ENCODE measurements at regions not wholly inside any gene's neighbourhood (a gene's known extent, or its start where the extent isn't known, plus 50 kb on each side); places are given as distances from the start of the nearest gene placed in this dataset.

DNA sequence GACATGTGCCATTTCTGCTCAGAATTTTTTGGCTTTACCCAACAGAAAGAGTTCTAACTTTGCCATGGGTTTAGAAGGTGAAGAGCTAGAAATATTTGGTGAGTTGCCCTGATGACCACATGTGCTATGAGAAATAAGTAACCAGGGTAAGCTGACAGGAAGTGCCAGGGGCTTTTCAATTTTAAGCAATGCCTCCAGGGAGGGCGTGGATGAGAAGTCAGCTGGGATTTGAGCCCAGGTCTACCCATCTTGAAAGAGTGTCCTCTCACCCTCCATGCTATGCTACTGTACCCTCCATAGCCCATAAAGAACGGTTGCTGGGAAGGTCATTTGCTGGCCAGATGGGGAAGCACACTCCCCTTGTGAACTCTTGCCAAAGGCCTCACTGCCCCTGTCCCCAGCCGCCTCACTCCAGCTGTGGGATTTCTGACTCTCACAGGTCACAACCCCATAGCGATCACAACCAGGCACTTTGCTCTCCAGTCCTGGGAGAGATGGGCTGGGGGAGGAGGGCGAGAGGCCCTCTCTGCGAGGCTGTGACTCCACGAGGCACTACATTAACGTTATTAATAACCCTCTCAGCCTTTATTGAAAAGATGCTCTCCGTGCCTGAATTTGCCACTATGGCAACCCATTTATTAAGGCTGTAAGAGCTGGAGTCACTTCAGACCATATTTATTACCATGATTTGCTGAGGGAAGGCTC lies 291.1 kb downstream of the DHX35 start:
- TF ChIP-seq, protein P1, sequence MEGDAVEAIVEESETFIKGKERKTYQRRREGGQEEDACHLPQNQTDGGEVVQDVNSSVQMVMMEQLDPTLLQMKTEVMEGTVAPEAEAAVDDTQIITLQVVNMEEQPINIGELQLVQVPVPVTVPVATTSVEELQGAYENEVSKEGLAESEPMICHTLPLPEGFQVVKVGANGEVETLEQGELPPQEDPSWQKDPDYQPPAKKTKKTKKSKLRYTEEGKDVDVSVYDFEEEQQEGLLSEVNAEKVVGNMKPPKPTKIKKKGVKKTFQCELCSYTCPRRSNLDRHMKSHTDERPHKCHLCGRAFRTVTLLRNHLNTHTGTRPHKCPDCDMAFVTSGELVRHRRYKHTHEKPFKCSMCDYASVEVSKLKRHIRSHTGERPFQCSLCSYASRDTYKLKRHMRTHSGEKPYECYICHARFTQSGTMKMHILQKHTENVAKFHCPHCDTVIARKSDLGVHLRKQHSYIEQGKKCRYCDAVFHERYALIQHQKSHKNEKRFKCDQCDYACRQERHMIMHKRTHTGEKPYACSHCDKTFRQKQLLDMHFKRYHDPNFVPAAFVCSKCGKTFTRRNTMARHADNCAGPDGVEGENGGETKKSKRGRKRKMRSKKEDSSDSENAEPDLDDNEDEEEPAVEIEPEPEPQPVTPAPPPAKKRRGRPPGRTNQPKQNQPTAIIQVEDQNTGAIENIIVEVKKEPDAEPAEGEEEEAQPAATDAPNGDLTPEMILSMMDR (IDR thresholded peaks at IDR 0.05): no peak
- TF ChIP-seq POLR2A (IDR thresholded peaks at IDR 0.05): no peak
- no peak for TF ChIP-seq EP300 (IDR thresholded peaks at IDR 0.05)

Measured in stomach (tissue), 4 donors.